ENCODE measurements at regions not wholly inside any gene's neighbourhood (a gene's known extent, or its start where the extent isn't known, plus 50 kb on each side); places are given as distances from the start of the nearest gene placed in this dataset.

- Mint-ChIP-seq H3K9me3 (ENCODE audit: insufficient read depth) (no peaks in the 10 kb centered on the region), H3K4me1 (no peaks in the 10 kb centered on the region), H3K27ac (no peak overlapping the region), H3K4me3 (no peak overlapping the region), H3K27me3 (no peaks in the 10 kb centered on the region)
- no peaks in the 10 kb centered on the region for H4K20me1 ChIP-seq (ENCODE audit: control insufficient read depth, insufficient read depth, low read length, poor library complexity, severe bottlenecking)
- no CpG with 5 or more reads among the region's 4 CpGs for WGBS (ENCODE audit: insufficient coverage)
- H3K79me2 ChIP-seq (ENCODE audit: control insufficient read depth, insufficient read depth, low read length) = no peaks in the 10 kb centered on the region
- H3K4me3 ChIP-seq (ENCODE audit: control extremely low read depth in 1 of 5, extremely low read depth in 1 of 5, insufficient read depth in 1 of 5, low read depth in 2 of 5, low read length in 4 of 5) = no peak overlapping the region
- H2AFZ ChIP-seq (ENCODE audit: insufficient read depth, low read depth, low read length, poor library complexity, severe bottlenecking) = no peak overlapping the region
- H3K4me1 ChIP-seq (ENCODE audit: control insufficient read depth in 2 of 2, insufficient read depth in 2 of 2, low read length in 2 of 2) = no peaks in the 10 kb centered on the region
- H3K9ac ChIP-seq (ENCODE audit: low read length) = no peak overlapping the region
- H3K9me3 ChIP-seq (ENCODE audit: control extremely low read depth in 1 of 3, control insufficient read depth in 2 of 3, insufficient read depth in 1 of 3, low read length in 2 of 3) = no peaks in the 10 kb centered on the region
- TF ChIP-seq, protein P1, sequence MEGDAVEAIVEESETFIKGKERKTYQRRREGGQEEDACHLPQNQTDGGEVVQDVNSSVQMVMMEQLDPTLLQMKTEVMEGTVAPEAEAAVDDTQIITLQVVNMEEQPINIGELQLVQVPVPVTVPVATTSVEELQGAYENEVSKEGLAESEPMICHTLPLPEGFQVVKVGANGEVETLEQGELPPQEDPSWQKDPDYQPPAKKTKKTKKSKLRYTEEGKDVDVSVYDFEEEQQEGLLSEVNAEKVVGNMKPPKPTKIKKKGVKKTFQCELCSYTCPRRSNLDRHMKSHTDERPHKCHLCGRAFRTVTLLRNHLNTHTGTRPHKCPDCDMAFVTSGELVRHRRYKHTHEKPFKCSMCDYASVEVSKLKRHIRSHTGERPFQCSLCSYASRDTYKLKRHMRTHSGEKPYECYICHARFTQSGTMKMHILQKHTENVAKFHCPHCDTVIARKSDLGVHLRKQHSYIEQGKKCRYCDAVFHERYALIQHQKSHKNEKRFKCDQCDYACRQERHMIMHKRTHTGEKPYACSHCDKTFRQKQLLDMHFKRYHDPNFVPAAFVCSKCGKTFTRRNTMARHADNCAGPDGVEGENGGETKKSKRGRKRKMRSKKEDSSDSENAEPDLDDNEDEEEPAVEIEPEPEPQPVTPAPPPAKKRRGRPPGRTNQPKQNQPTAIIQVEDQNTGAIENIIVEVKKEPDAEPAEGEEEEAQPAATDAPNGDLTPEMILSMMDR (IDR thresholded peaks at IDR 0.05) = no peak
- TF ChIP-seq EZH2 (IDR thresholded peaks at IDR 0.05; ENCODE audit: borderline replicate concordance, insufficient read depth, low read depth, low read length, poor library complexity, severe bottlenecking) = no peak
- no peaks in the 10 kb centered on the region for H3K27me3 ChIP-seq (replicated peaks in 1 of 4; ENCODE audit: control extremely low read depth in 1 of 4, control insufficient read depth in 3 of 4, insufficient read depth in 4 of 4, low read length in 3 of 4)
- ChIA-PET POLR2A (no interaction called here), CTCF (no interaction called here)
- H3K36me3 ChIP-seq (replicated peaks in 1 of 2; ENCODE audit: control extremely low read depth in 1 of 2, control insufficient read depth in 1 of 2, extremely low read depth in 1 of 2, insufficient read depth in 2 of 2, low read length in 1 of 2) = no peaks in the 10 kb centered on the region
- H3K4me2 ChIP-seq (replicated peaks; ENCODE audit: low read depth, low read length, poor library complexity, severe bottlenecking) = no peak overlapping the region
- ATAC-seq (ENCODE audit: low read depth) = no peak
- no peak overlapping the region for H3K27ac ChIP-seq (ENCODE audit: low read length in 2 of 2)
- intact Hi-C loops (cut with micrococcal nuclease) = no loop called here
- DNase-seq = no peak
Observed at GRCh38 chr4:103292373-103292772, 94.2 kb upstream of the CENPE start.

- 50% methylated on average over 1 of the region's 1 CpG for WGBS (ENCODE audit: insufficient coverage)
- Histone ChIP-seq H3K4me3 (ENCODE audit: control extremely low read depth in 1 of 5, extremely low read depth in 1 of 5, insufficient read depth in 1 of 5, low read depth in 2 of 5, low read length in 4 of 5) (no peak overlapping the region), H3K27ac (ENCODE audit: low read length in 2 of 2) (no peak overlapping the region), H3K27me3 (replicated peaks in 1 of 4; ENCODE audit: control extremely low read depth in 1 of 4, control insufficient read depth in 3 of 4, insufficient read depth in 4 of 4, low read length in 3 of 4) (no peaks in the 10 kb centered on the region), H3K36me3 (replicated peaks in 1 of 2; ENCODE audit: control extremely low read depth in 1 of 2, control insufficient read depth in 1 of 2, extremely low read depth in 1 of 2, insufficient read depth in 2 of 2, low read length in 1 of 2) (no peaks in the 10 kb centered on the region), H3K4me1 (ENCODE audit: control insufficient read depth in 2 of 2, insufficient read depth in 2 of 2, low read length in 2 of 2) (no peaks in the 10 kb centered on the region), H4K20me1 (ENCODE audit: control insufficient read depth, insufficient read depth, low read length, poor library complexity, severe bottlenecking) (no peaks in the 10 kb centered on the region), H3K9me3 (ENCODE audit: control extremely low read depth in 1 of 3, control insufficient read depth in 2 of 3, insufficient read depth in 1 of 3, low read length in 2 of 3) (peaks cover 0 to 7% (median 0%) of the 10 kb centered on the region in 3 donors), H3K9ac (ENCODE audit: low read length) (no peak overlapping the region), H2AFZ (ENCODE audit: insufficient read depth, low read depth, low read length, poor library complexity, severe bottlenecking) (no peak overlapping the region), H3K79me2 (ENCODE audit: control insufficient read depth, insufficient read depth, low read length) (no peaks in the 10 kb centered on the region), H3K4me2 (replicated peaks; ENCODE audit: low read depth, low read length, poor library complexity, severe bottlenecking) (no peak overlapping the region)
- DNase-seq (no peak), ATAC-seq (ENCODE audit: low read depth) (no peak)
- no peaks in the 10 kb centered on the region for H3K27me3 Mint-ChIP-seq
- intact Hi-C loops (cut with micrococcal nuclease) = no loop called here
- no peaks in the 10 kb centered on the region for H3K9me3 Mint-ChIP-seq (ENCODE audit: insufficient read depth)
- no peak overlapping the region for H3K4me3 Mint-ChIP-seq
- POLR2A ChIA-PET = no interaction called here
- H3K27ac Mint-ChIP-seq = no peak overlapping the region
- CTCF ChIA-PET = no interaction called here
- TF ChIP-seq EZH2 (IDR thresholded peaks at IDR 0.05; ENCODE audit: borderline replicate concordance, insufficient read depth, low read depth, low read length, poor library complexity, severe bottlenecking) = no peak
- TF ChIP-seq, protein P1 (IDR thresholded peaks at IDR 0.05) = no peak
- H3K4me1 Mint-ChIP-seq = no peaks in the 10 kb centered on the region
Observed at GRCh38 chr4:103289186-103289585, 91.0 kb upstream of the CENPE start.

Measured in B cell (primary cell).